ENCODE measurements at regions not wholly inside any gene's neighbourhood (a gene's known extent, or its start where the extent isn't known, plus 50 kb on each side); places are given as distances from the start of the nearest gene placed in this dataset.

- TF ChIP-seq POLR2AphosphoS5 (IDR thresholded peaks at IDR 0.05) (no peak), CTCF (IDR thresholded peaks at IDR 0.05) (no peak), POLR2A (IDR thresholded peaks at IDR 0.05) (no peak), EP300 (IDR thresholded peaks at IDR 0.05) (no peak)
Measured at GRCh38 chr13:50074843-50075242, 59.6 kb downstream of the KCNRG start.
